ENCODE measurements at regions not wholly inside any gene's neighbourhood (a gene's known extent, or its start where the extent isn't known, plus 50 kb on each side); places are given as distances from the start of the nearest gene placed in this dataset.

DNA sequence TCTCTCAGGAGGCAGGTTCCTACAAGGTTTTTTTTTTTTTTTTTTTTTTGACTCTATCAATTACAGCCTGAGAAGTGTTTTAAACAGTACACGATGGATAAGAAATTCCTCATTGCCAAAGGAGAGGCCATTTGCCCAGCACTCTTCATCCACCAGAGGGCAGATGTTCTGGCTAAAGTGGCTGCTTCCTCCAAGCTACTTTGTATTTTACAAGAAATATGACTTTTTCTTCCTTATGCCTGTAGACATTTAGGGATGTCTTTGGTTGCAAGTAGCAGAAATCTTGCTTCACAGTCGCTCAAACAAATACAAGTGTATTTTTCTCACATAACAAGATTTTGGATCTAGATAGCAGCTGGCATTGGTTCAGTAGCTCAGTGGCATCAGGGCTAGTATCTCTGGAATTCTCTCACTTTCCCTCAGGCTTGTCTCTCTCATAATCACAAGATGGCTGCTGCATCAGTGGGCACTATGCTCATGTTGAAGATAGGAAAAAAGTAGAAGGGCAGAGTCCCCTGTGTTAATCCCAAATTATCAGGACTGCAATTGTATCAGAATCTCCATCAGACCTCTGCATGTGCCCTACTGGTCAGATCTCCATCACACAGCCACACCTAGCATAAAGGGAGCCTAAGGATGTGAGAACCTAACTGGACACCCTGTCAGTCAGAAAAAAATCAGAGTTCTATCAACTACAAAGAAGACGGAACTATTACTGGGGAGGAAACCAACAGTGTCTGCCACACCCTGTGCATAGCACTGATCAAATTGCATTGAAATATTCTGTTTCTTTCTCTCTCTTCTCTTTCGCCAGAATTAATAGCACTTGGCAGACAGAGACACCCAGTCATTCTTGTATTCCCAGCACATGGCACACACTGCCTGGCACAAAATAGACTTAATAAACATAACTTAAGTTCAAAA is 138.9 kb upstream of the COL8A1 start:
- no peak for DNase-seq

DNA sequence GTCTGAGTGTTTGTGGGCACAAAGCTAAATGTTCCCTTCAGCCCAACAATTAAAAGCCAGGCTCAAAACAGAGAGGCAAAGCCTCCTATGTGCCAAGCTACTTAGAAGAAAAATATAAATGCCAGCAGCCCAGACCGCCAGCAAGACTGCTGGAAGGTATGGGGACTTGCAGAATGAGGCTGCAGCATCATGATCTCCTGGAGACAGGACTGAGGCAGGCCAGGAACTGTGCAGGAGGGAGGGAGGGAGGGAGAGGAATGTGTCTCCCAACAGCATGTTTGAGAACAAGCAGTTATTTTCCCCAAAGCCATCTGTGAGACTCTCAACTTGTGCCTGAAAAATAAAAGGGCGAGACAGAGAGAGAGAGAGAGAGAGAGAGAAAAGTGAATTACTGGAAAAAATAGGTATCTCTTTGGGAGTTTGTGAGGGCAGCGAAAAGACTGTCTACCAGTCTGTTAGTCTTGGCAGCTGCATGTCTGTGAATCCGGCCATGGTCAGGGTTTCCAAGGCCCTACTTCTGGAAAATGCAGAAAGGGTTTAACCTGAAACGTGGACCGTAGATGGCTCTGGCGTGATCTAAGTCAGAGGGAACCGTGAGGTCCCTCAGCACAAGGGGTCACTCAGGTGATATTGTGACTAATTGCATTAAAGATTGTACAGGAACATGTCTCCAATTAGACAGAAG is 139.7 kb upstream of the COL8A1 start:
- peak in 1 of 14 donors; percentile 5 for DNase-seq

DNA sequence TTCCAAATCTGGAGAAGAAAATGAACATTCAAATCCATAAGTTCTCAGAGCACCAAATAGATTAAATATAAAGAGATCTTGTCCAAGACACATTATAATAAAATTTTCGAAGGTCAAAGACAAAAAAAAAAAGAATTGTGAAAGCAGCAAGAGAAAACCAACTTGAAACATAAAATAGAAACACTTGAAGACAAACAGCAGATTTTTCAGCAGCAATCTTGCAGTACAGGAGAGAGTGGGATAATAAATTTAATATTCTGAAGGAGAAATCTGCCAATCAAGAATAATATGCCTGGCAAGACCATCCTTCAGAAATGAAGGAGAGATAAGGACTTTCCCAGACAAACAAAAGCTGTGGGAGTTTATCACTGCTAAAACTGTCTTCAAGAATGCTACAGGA is 150.5 kb upstream of the COL8A1 start:
- no peak for DNase-seq

DNA sequence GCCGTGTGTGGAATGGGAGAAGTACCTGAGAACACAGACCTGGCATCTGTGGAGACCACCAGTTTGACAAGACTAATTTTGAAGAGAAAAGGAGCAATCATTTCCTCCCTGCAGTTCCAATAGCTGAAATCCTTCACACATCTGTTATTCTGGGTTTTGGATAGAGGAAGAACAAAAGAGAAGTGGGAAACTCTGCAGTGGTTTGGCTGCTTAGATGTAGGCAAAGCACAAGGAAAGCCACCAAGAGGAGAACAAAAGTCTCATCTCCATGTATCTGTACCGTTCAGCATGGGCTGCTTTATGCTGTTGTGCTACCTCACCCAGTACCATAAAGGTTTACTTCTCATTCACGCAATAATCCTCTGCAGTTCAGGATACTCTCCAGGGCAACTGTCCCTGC is 153.1 kb upstream of the COL8A1 start:
- DNase-seq, result no peak

DNA sequence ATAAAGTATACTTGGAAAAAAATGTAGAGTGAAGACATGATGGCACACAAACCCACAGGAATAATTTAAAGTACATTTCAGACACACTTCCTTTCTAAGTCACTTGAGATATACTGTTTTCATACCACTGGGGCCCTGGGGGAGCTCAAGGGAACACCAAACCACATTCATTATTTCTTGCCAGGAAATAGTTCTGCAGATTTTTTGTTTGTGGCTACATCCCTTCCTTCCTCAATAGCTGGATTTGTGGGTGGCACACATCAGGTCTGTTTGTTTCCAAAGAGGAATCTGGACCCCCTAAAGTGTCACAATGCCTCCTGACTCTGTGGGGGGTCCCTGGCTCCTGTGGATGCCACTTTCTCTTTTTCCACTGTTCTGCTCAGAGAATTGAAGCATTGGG is 153.5 kb upstream of the COL8A1 start:
- no peak for DNase-seq

DNA sequence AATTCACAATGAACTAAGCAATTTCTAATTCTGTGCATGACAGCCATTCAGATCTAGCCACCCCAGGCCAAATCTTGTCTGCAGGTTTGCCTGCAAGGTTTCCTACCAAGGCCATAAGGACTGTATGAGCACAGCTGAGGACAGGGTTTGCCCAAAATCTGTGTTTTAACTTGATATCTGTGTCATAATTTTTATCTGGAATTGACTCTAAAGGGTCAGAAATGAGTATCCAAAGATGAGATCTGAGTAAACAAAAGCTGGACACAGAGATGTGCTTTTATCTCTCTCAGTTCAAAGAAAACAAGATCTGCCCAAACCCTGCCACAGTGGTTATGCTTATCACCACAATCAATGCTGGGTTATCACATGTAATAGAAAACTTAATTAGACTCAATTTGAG is 154.6 kb upstream of the COL8A1 start:
- no peak for DNase-seq

DNA sequence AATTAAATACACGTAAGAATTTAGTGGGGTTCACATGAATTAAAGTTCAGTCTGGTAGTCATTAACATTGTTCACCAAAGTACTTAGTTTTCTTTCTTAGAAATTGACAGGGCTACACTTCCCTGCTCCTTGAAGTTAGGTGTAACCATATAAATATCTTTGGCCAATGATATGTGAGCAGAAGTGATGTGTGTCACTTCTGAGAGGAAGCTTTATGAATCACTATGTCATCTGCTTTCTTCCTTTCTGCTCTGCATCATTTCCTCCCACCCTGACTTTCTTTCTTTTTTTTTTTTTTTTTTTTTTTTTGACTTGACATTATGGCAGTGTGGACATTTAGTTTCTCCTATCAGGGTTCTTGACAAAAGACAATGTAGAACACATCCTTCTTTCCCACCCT is 156.2 kb upstream of the COL8A1 start:
- DNase-seq, result no peak

DNA sequence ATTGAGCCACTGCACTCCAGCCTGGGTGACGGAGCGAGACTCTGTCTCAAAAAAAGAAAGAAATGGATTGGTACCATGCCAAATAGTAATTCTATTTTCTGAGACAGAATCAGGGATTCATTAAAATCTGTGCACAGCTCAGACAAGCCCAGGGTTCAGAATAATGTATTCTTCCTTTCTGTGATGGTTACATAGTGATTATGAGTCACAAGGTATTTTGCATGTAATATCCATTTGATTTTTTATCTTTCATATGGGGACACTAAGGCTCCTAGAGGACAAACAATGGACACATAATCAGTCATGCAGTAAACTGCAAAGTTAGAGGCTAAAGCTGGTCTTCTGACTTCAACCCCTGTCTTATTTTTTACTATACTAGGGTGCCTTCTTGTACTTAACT is 156.8 kb upstream of the COL8A1 start:
- DNase-seq, result no peak

DNA sequence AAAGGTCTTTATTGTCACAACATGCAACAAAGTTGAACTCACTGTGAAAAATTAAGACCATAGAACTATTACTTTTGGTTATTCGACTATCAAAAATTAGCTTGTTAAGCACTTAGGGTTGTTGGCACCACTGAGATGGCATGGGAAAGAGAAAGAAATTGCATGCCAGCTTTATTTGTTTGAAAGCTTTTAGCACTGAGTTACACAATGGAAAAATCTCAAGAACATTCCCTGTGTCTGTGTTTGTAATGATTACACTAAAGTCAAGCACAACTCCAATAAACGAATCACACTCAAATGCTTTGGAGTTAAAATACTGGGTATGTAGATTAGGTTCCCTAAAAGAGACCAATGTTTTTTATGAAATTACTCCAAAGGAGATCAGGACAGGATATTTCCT is 158.6 kb upstream of the COL8A1 start:
- no peak for DNase-seq

DNA sequence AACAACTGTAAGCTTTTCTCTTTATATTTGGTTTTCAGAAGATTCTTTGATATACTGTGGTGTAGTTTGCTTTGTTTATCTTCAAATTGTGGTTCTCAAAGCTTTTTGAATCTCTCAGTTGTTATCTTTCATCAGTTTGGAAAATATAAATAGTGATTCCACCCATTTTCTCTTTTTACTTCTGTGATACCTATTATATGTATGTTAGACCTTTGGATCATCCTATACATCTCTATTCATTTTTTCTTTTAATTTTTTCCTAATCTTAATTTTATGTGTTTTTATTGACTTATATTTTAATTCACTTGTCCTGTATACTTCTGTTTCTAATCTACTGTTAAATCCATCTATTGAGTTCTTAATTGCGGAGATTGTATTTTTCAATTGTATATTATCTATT is 160.7 kb upstream of the COL8A1 start:
- DNase-seq, result no peak

DNA sequence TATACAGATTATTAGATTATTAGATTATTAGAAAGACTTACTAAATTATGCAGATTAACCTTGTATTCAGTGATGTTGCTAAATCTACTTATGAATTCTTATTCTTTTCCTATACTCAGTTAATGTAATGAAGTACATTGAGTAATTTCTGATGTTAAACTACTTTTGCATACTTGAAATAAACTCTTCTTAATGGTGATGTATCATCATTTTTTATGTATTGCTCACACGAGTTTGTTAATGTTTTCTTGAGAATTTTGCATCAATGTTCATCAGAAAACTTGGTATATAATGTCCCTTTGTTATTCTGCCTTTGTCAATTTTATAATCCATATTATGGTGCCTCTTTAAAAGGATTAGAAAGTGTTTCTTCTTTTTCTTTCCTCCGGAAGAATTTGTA is 163.2 kb upstream of the COL8A1 start:
- DNase-seq, result no peak

DNA sequence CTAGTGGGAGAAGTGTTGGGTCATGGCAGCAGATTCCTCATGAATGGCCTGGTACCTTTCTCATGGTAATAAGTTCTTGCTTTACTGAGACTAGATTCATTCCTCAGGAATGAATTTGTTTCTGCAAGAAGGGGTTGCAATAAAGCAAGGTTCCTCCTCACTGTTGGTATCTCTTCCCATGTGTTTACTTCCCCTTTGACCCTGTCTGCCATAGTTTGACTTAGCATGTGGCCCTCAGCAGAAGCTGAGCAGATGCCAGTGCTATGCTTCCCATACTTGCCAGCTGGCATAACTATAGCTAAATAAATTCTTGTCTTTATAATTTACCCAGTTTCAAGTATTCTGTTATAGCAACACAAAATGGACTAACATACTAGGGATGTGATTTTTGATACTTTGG is 163.6 kb upstream of the COL8A1 start:
- DNase-seq, result no peak

DNA sequence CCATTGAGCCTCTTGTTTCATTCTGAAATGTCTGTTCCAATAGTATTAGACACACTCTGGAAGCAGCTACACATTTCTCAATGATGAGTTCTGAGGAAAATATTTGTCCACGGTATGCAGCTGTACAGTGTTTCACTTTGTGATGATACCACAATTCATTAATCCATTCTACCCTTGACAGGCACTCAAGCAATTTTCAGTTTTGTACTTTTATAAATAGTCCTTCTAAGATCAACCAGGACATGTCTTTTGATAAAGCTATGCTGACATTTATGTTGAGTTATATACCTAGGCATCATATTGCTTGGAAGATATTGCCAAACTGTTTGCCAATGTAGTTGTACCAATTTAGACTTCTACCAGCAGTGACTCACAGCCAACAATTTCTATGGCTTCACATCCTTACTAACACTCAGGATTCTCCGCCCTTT is 165.1 kb upstream of the COL8A1 start:
- no peak for DNase-seq

DNA sequence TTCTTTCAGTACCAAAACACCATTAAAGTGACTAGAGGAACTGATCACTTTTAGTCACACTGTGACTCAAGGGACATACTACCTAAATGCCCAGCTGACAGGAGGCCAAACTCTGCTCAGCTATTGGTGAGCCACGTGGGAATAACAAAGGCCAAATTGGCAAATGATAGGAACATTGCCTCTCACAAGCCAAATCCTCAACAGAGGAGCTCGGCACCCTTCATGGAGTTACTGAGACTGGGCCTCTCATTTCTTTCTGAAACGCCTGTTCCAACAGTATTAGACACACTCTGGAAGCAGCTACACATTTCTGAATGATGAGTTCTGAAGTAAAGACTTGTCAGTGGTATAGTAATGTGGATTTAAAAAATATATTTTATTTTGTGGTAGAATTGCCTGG is 166.0 kb upstream of the COL8A1 start:
- peak in 1 of 14 donors; percentile 11 for DNase-seq

DNA sequence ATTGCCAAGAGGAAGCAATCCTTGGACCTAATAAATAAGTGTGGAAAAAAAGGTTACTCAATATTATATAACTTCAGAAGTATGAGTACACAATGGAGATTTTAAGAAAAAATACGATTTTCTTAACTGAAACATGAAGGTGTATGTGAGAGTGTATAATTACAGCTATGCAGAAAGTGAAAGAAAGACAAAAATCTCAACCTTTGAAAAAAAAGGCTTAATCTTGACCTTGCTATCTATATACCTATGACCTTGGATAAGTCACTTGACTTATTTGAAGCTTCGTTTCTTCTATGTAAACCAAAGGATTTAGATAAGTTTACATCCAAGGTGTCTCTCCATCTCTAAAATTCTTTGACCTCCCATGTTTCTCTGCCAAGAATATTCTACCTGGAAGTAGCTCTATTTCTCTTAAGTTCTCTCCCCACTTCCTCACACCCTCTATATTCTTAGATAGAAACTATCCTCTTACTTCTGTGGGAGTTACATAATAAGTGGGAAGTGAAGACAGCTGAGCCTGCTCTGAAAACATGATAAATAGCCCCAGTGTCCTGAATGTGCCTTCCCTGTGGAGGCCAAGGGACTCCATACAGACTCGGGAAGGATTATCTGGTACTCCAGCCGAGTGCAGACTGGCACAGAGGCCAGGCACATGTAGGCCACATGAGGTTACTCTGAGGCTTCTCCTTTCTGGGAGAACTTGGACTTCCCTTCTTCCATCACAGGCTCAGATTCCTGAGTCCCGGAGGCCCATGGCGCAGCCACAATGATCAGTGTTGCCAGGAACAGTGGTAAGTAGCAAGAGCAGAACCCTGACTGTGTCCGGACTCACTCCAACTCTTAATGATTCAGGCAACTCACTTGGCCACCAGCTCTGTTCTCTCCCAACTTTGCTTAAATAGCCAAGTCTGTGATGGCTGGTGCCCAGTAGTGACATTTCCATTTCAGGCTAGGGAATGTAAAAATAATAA is 166.8 kb upstream of the COL8A1 start:
- DNase-seq, result peak in 1 of 14 donors; percentile 20

DNA sequence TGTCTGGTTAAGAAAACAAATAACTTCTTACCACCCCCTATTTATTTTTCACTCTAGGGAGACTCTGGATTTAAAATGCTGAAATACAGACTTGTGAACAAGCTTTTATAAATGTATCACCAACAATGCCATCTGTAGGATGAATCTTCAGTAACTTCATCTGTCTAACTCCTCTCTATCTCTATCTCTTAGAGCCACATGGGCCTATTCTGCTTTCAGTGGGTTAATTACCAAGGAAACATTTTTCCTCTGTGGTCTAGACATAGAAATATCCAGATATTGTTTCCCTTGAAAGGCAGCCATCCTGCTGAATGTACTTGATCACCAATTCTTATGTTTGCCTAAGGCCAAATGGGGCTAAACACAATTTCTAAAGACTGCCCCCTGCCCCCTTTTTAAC is 167.6 kb upstream of the COL8A1 start:
- DNase-seq, result no peak

DNA sequence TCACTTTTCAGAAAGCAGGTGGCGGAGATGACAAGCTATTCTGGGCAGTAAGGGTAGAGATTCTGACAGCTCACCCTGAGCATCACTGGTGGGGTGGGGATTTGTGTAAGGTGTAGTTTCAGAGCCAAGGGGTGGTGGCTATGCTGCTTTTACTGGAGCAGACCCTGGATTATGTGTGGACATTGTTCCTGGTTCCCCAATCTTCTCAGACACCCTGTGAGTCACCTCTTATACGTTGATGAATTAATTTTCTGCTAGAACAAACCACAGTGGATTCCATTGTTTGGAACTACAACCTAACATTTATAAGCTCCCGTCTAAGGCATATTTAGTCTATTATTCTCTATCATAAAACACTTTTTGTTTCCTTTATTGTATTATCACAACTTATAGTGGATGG is 169.5 kb upstream of the COL8A1 start:
- no peak for DNase-seq

DNA sequence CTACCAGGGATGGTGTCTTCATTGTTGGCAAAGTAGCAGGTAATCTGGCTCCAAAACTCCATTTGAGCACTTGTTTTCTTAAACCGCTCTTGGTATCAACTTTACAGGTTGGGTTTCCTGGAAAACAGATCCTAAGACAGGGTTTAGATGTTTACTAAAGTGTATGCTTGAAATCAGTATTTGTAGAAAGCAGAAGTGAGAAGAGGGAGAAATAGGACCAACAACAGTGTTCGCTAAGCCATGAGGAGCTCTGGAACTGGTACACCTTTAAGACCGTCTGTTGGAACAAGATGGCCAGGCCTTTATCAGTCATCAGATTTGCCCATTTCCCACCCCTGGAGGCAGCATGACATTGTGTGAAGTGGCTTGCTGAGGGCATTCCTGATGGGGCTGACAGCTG is 171.0 kb upstream of the COL8A1 start:
- no peak for DNase-seq

DNA sequence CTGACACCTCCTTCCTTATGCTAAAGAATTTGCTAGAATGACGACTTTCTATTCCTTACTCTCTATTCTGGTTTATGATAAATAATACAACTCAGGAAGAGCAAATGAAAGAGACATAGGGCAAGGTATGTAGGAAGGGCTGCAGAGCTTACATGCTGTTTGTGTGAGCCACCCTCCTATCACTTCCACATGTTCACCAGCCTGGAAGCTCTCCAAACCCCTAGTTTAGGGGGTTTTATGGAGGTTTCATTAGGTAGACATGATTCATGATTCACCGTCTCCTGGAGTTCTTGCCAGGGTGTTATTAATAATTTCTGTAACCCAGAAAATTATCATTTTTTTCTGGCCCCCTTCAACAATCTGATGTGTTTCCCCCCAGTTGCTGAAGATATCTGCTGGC is 172.1 kb upstream of the COL8A1 start:
- no peak for DNase-seq

DNA sequence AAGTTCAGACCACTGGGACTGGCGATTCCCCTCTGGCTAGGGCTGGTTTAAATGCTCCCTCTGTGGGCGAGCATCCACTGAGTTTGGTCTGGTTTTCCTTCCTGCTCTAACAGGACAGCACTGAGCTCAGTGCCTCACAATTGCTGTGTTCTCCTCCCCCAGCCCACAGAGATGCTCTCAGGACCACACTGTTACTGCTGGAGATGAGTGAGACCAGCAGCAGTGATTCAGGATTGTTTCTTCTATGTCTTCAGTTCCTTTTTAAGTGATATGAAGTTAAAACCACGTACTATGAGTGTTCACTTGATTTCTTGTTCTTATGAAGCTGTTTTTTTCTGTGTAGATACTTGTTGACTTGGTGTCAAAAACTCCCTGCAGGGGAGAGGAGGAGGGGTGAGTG is 180.4 kb upstream of the COL8A1 start:
- no peak for DNase-seq

DNA sequence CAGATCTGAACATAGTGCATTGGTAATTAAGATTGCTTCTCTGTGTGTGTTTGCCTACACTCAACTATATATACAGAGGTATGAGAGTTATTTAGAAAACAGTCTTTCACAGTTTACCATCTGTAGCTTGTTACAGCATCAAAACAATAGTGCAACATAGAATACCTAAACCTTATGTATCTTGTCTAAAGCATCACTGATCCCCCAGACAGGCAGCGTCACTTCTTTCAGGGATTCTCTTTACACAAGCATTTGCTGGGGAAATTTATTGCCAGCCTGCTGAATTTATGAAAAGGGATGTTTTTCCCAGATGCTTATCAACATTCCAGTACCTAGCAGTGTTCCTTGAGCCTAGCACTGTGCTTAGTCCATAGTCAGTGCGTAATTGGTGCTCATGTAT is 195.8 kb upstream of the COL8A1 start:
- DNase-seq, result no peak

DNA sequence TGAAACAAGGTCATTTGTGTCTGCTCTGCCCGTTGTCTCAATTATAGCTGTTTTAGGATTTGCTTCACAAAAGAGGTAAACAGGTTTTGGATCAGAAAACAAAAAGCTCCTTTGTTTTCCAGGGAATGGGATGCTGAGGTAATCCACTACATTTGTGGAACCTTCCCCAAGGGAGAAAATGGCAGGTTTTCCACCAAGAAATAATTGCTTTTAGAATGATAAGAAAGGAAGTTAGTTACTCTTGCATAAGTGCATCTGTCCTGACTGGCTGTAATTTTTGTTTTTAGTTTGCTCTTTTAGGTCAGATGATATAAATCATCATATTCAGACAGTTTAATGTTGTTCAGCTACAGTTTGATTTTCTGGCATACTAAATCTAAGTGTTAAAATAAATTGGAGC is 198.5 kb upstream of the COL8A1 start:
- no peak for DNase-seq

DNA sequence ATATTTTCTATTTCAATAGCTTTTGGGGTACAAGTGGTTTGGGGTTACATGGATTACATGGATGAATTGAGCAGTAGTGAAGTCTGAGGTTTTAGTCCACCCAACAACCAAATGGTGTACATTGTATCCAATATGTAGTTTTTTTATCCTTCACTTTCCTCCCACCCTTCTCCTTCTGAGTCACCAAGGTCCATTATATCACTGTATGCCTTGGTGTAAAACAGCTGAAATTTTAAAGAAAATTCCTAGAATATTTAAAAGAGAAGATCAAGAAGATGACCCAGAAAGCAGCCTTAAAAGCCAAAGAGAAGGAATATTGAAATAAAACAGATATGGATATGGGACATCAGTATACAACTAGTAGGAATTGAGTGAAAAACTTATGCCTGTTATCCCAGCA is 204.2 kb upstream of the COL8A1 start:
- DNase-seq, result no peak

Data from C1 segment of cervical spinal cord (tissue), 14 donors.